Fibroblast of skin of back (primary cell): ENCODE measurements at regions not wholly inside any gene's neighbourhood (a gene's known extent, or its start where the extent isn't known, plus 50 kb on each side); places are given as distances from the start of the nearest gene placed in this dataset.

ENCODE experiments used
- DNase-seq: peaks from one replicate; pipeline ENCODE4 v3.0.0-alpha.2; 2013

- DNase-seq = no peak
These were observed 437.4 kb downstream of the NUF2 start for GRCh38 chr1:163758977-163759670.

GRCh38 chr1:163761898-163762297 lies 440.1 kb downstream of the NUF2 start:
- DNase-seq = no peak

- no peak for DNase-seq
These were observed 444.6 kb downstream of the NUF2 start for GRCh38 chr1:163766257-163766918.

- DNase-seq = peak; percentile 5
These were observed 446.8 kb downstream of the NUF2 start for GRCh38 chr1:163768576-163768975.

- no peak for DNase-seq
These were observed 448.5 kb downstream of the NUF2 start for GRCh38 chr1:163770265-163770664.

- DNase-seq = no peak
These were observed 449.9 kb downstream of the NUF2 start for GRCh38 chr1:163771637-163772036.

- no peak for DNase-seq
These were observed 450.5 kb downstream of the NUF2 start for GRCh38 chr1:163772246-163772645.

GRCh38 chr1:163773396-163773795 lies 451.6 kb downstream of the NUF2 start:
- no peak for DNase-seq

GRCh38 chr1:163774401-163774945 lies 452.7 kb downstream of the NUF2 start:
- DNase-seq = no peak

GRCh38 chr1:163774978-163775620 lies 453.3 kb downstream of the NUF2 start:
- peak; percentile 4 for DNase-seq

- DNase-seq = no peak
These were observed 455.5 kb downstream of the NUF2 start for GRCh38 chr1:163777205-163777604.

GRCh38 chr1:163781146-163781545 lies 459.4 kb downstream of the NUF2 start:
- DNase-seq = no peak

- no peak for DNase-seq
These were observed 464.2 kb downstream of the NUF2 start for GRCh38 chr1:163785868-163786405.

- no peak for DNase-seq
These were observed 468.2 kb downstream of the NUF2 start for GRCh38 chr1:163789911-163790310.

GRCh38 chr1:163794551-163794950 lies 472.8 kb downstream of the NUF2 start:
- no peak for DNase-seq

GRCh38 chr1:163796394-163796821 lies 474.7 kb downstream of the NUF2 start:
- DNase-seq = peak; percentile 38

GRCh38 chr1:163797816-163798215 lies 476.1 kb downstream of the NUF2 start:
- DNase-seq = no peak

GRCh38 chr1:163799190-163799805 lies 477.5 kb downstream of the NUF2 start:
- no peak for DNase-seq

- no peak for DNase-seq
These were observed 485.7 kb downstream of the NUF2 start for GRCh38 chr1:163807331-163808049.

- peak; percentile 81 for DNase-seq
These were observed 491.5 kb downstream of the NUF2 start for GRCh38 chr1:163813251-163813650.

- no peak for DNase-seq
These were observed 498.5 kb downstream of the NUF2 start for GRCh38 chr1:163820226-163820625.

- peak; percentile 63 for DNase-seq
These were observed 499.0 kb downstream of the NUF2 start for GRCh38 chr1:163820766-163821165.
